Fibroblast of lung (primary cell): ENCODE measurements at regions not wholly inside any gene's neighbourhood (a gene's known extent, or its start where the extent isn't known, plus 50 kb on each side); places are given as distances from the start of the nearest gene placed in this dataset.

ENCODE experiments used
- DNase-seq, 2 donors: peaks; one replicate each; pipeline versions ENCODE4 v3.0.0 to v3.0.0-alpha.2; 2010; ENCODE audit warnings: low read depth in 2 of 2
- H2AFZ ChIP-seq: 2 replicates; pipeline ENCODE4 v1.5.1; 2012; ENCODE audit warnings: low read length, control low read depth, inconsistent platforms
- H3K27ac ChIP-seq: 2 replicates; pipeline ENCODE4 v1.5.1; 2011; ENCODE audit warnings: low read length, control low read depth; ENCODE audit not compliant: insufficient read depth
- H3K27me3 ChIP-seq: 2 replicates; pipeline ENCODE4 v1.5.1; 2011; ENCODE audit warnings: mild to moderate bottlenecking, low read length; ENCODE audit not compliant: control insufficient read depth, insufficient read depth
- H3K36me3 ChIP-seq: 2 replicates; pipeline ENCODE4 v1.5.1; 2011; ENCODE audit warnings: low read length; ENCODE audit not compliant: control insufficient read depth, insufficient read depth
- H3K4me1 ChIP-seq: 2 replicates; pipeline ENCODE4 v1.5.1; 2011; ENCODE audit warnings: low read length; ENCODE audit not compliant: control insufficient read depth, insufficient read depth; ENCODE audit errors: extremely low read depth
- H3K4me2 ChIP-seq: 2 replicates; pipeline ENCODE4 v1.5.1; 2011; ENCODE audit warnings: low read length, control low read depth; ENCODE audit not compliant: insufficient read depth; ENCODE audit errors: extremely low read depth
- H3K4me3 ChIP-seq, 4 experiments: fragments of 200-600 bp in 1 of 4; sonication (generic) in 1 of 4; replicated peaks in 1 of 4; 2 replicates each; pipeline ENCODE4 v1.5.1; 2011 to 2016; ENCODE audit warnings: low read length in 4 of 4, low read depth in 3 of 4, mild to moderate bottlenecking in 3 of 4, control low read depth in 2 of 4, inconsistent platforms in 1 of 4, mixed read lengths in 1 of 4; ENCODE audit not compliant: insufficient read depth in 1 of 4; ENCODE audit errors: control extremely low read depth in 1 of 4
- H3K79me2 ChIP-seq: 2 replicates; pipeline ENCODE4 v1.5.1; 2012; ENCODE audit warnings: mild to moderate bottlenecking, low read length, inconsistent platforms; ENCODE audit not compliant: control insufficient read depth, insufficient read depth
- H3K9ac ChIP-seq: 2 replicates; pipeline ENCODE4 v1.5.1; 2011; ENCODE audit warnings: mild to moderate bottlenecking, low read length, control low read depth; ENCODE audit not compliant: insufficient read depth
- H3K9me3 ChIP-seq: 2 replicates; pipeline ENCODE4 v1.5.1; 2012; ENCODE audit warnings: low read depth, low read length; ENCODE audit not compliant: control insufficient read depth, insufficient read depth
- H4K20me1 ChIP-seq: 2 replicates; pipeline ENCODE4 v1.5.1; 2011; ENCODE audit warnings: low read length; ENCODE audit not compliant: control insufficient read depth, insufficient read depth; ENCODE audit errors: extremely low read depth
- CTCF ChIP-seq, 2 donors: IDR thresholded peaks in 1 of 2; conservative IDR thresholded peaks in 1 of 2; 1 replicate in 1 of 2; 2 replicates in 1 of 2; pipeline ENCODE4 v1.5.1; 2011 to 2012; ENCODE audit warnings: low read length in 2 of 2, control low read depth in 1 of 2, inconsistent platforms in 1 of 2, low read depth in 1 of 2, mild to moderate bottlenecking in 1 of 2
- EZH2 ChIP-seq: IDR thresholded peaks from 2 replicates; pipeline ENCODE4 v1.5.1; 2012; ENCODE audit warnings: low read length, control low read depth, mild to moderate bottlenecking; ENCODE audit errors: missing control alignments

GRCh38 chr15:38040615-38041014 lies 106.2 kb downstream of the TMCO5A start:
- H3K4me2 ChIP-seq, result no peak overlapping the region
- no peak overlapping the region for H2AFZ ChIP-seq
- H3K9ac ChIP-seq, result no peak overlapping the region
- peaks cover 13% of the 10 kb centered on the region for H3K4me1 ChIP-seq
- H3K4me3 ChIP-seq, result no peak overlapping the region
- no peak for DNase-seq
- H3K79me2 ChIP-seq, result no peaks in the 10 kb centered on the region
- TF ChIP-seq EZH2 (no peak), CTCF (conservative IDR thresholded peaks at IDR 0.05 in 1 of 2, IDR thresholded peaks at IDR 0.05 in 1 of 2; ENCODE audit: low read depth in 1 of 2, low read length in 2 of 2) (no peak)
- no peaks in the 10 kb centered on the region for H3K9me3 ChIP-seq
- H3K27ac ChIP-seq, result no peak overlapping the region
- no peaks in the 10 kb centered on the region for H3K27me3 ChIP-seq
- no peaks in the 10 kb centered on the region for H4K20me1 ChIP-seq
- no peaks in the 10 kb centered on the region for H3K36me3 ChIP-seq

GRCh38 chr15:38041576-38041975 lies 107.1 kb downstream of the TMCO5A start:
- peaks cover 10% of the 10 kb centered on the region for H3K4me1 ChIP-seq
- no peak overlapping the region for H3K4me3 ChIP-seq
- no peaks in the 10 kb centered on the region for H3K9me3 ChIP-seq
- no peak overlapping the region for H3K4me2 ChIP-seq
- H3K79me2 ChIP-seq, result no peaks in the 10 kb centered on the region
- H3K9ac ChIP-seq, result no peak overlapping the region
- no peak overlapping the region for H2AFZ ChIP-seq
- TF ChIP-seq EZH2 (no peak), CTCF (conservative IDR thresholded peaks at IDR 0.05 in 1 of 2, IDR thresholded peaks at IDR 0.05 in 1 of 2; ENCODE audit: low read depth in 1 of 2, low read length in 2 of 2) (no peak)
- H4K20me1 ChIP-seq, result no peaks in the 10 kb centered on the region
- H3K27ac ChIP-seq, result no peak overlapping the region
- DNase-seq, result peak; percentile 34 to 66
- no peaks in the 10 kb centered on the region for H3K27me3 ChIP-seq
- H3K36me3 ChIP-seq, result no peaks in the 10 kb centered on the region

- no peak overlapping the region for H2AFZ ChIP-seq
- no peak for DNase-seq
- H3K9ac ChIP-seq, result no peak overlapping the region
- H3K4me2 ChIP-seq, result no peak overlapping the region
- H3K4me1 ChIP-seq, result peaks cover 10% of the 10 kb centered on the region
- H3K27ac ChIP-seq, result no peak overlapping the region
- H3K4me3 ChIP-seq, result no peak overlapping the region
- H3K27me3 ChIP-seq, result no peaks in the 10 kb centered on the region
- no peaks in the 10 kb centered on the region for H4K20me1 ChIP-seq
- H3K36me3 ChIP-seq, result no peaks in the 10 kb centered on the region
- TF ChIP-seq CTCF (conservative IDR thresholded peaks at IDR 0.05 in 1 of 2, IDR thresholded peaks at IDR 0.05 in 1 of 2; ENCODE audit: low read depth in 1 of 2, low read length in 2 of 2), result no peak
- H3K79me2 ChIP-seq, result no peaks in the 10 kb centered on the region
- H3K9me3 ChIP-seq, result no peaks in the 10 kb centered on the region
These were observed 107.8 kb downstream of the TMCO5A start for GRCh38 chr15:38042211-38042610.
